AML-193 (cell line): ENCODE measurements at regions not wholly inside any gene's neighbourhood (a gene's known extent, or its start where the extent isn't known, plus 50 kb on each side); places are given as distances from the start of the nearest gene placed in this dataset.

Source experiments
- DNase-seq, 2 experiments: peaks; one replicate each; lab custom pipeline; 2025; lab: John Stamatoyannopoulos, UW

- DNase-seq: no peak
Observed at GRCh38 chrX:78476701-78477100, 149.3 kb upstream of the CYSLTR1 start.

GRCh38 chrX:78456909-78457308 lies 129.5 kb upstream of the CYSLTR1 start:
- no peak for DNase-seq

DNA sequence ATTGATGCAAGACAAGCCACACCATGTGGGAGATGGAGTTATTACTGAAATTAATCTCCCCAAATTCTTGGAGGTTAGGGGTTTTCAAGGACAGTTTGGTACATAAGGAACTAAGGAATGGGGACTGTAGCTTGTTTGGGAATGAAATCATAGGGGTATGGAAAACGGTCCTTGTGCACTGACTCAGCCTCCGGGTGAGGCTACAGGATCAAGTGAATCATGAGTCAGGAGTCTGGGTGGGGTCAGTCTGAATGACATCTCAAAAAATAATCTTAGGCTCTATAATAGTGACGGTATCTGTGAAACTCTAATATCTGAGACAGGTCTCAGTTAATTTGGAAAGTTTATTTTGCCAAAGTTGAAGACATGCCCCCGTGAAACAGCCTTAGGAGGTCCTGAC lies 128.5 kb upstream of the CYSLTR1 start:
- no peak for DNase-seq

- no peak for DNase-seq
Observed at GRCh38 chrX:78452356-78452755, 124.9 kb upstream of the CYSLTR1 start.

- no peak for DNase-seq
Observed at GRCh38 chrX:78437621-78438020, 110.2 kb upstream of the CYSLTR1 start.

DNA sequence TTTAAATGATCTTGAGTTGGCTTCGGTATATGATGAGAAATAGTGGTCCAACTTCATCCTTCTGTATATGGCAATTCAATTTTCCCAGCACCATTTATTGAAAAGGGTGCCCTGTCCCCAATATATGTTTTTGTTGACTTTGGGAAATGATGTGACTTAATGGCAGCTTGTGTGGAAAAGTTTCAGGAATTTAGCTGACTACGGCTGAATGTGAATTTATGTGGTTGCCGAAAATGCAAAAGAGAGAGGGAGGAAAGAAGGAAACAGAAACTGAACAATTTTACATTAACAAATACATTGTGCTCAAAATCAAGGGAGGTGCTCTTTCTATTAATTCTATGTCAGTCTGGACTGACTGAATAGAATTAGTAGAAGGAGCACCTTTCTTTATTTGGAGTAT lies 101.8 kb upstream of the CYSLTR1 start:
- no peak for DNase-seq

DNA sequence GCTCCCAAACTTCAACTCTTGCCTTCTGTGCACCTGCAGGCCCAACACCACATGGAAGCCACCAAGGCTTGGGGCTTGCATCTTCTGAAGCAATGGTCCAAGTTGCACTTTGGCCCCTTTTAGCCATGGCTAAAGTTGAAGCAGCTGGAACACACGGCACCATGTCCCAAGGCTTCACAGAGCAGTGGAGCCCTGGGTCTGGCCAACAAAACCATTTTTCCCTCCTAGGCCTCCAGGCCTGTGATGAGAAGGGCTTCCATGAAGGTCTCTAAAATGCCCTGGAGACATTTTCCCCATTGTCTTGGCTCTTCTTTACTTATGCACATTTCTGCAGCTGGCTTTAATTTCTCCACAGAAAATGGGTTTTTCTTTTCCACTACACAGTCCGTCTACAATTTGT lies 61.3 kb upstream of the CYSLTR1 start:
- no peak for DNase-seq

DNA sequence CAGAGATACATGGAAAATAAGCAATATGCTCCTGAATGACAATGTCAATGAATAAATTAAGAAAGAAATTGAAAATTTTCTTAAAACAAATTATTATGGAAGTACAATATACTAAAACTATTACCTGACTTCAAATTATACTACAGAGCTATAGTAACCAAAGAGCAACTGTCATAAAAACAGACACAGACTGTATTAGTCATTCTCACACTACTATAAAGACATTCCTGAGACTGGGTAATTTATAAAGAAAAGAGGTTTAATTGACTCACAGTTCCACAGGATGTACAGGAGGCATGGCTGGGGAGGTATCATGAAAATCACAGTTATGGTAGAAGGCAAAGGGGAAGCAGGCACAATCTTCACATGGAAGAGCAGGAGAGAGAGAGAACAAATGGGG lies 60.0 kb upstream of the CYSLTR1 start:
- DNase-seq: no peak

DNA sequence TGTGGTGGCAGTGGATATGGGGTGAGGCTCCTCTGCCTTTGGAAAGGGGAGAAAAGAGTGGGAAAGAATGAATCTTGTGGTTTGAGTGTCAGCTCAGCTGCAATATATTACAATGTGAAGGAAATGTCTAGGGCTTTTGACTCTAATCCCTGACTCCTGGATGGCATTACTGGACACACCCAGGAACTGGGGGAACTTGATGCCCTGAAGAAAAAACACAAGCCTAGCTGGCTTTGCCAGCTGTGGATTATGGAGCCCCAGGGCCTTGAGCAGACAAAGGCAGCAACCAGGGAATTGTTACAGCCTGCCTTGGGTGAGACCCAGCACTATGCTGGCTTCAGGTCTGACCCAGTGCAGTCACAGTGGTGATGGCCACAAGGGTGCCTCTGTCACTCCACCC lies 57.1 kb upstream of the CYSLTR1 start:
- DNase-seq: no peak

- DNase-seq: no peak
Observed at GRCh38 chrX:78383594-78383993, 56.2 kb upstream of the CYSLTR1 start.

DNA sequence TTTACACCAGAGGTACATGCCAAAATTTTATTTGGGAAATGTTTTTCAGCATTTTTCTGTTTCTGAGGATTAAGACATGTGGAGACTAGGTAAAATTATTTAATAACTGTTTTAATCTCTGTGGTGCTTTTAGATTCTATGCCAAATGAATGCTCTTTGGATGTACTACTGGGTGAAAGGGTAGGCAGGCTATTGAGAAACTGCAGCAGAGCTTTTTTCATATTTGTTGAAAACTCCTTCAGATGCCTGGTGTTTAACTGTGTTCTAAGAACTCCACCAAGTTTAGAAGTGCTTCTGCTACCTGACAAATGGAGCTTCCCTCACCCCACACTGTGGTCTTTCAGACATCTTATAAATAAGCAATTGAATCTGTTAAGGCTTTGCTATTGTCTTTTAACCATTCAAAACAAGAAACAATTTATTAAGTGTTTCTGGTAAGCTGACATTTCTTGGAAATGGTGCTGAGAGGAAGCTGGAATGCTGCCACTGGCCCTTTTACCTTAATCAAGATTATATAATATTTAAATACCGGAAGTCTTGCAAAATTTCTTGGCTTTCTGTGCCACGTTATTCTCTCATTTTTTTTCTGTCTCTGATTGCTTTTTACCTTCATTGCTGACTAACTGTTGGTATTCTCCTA lies 51.2 kb upstream of the CYSLTR1 start:
- peak in 1 of 2 experiments; percentile 6 for DNase-seq
